ENCODE measurements at regions not wholly inside any gene's neighbourhood (a gene's known extent, or its start where the extent isn't known, plus 50 kb on each side); places are given as distances from the start of the nearest gene placed in this dataset.

- no peak for DNase-seq
These were observed 205.8 kb downstream of the SPCS3 start for GRCh38 chr4:176525576-176525975.

- DNase-seq, result no peak
These were observed 206.9 kb downstream of the SPCS3 start for GRCh38 chr4:176526704-176527103.

GRCh38 chr4:176529574-176529973 is 209.8 kb downstream of the SPCS3 start:
- no peak for DNase-seq

- no peak for DNase-seq
These were observed 213.4 kb downstream of the SPCS3 start for GRCh38 chr4:176533159-176533558.

- no peak for DNase-seq
These were observed 214.8 kb downstream of the SPCS3 start for GRCh38 chr4:176534566-176534965.

- no peak for DNase-seq
These were observed 218.6 kb downstream of the SPCS3 start for GRCh38 chr4:176538217-176538925.

- no peak for DNase-seq
These were observed 219.5 kb downstream of the SPCS3 start for GRCh38 chr4:176539091-176539784.

GRCh38 chr4:176539785-176540175 is 220.0 kb downstream of the SPCS3 start:
- DNase-seq, result no peak

- no peak for DNase-seq
These were observed 221.0 kb downstream of the SPCS3 start for GRCh38 chr4:176540814-176541213.

- no peak for DNase-seq
These were observed 226.1 kb downstream of the SPCS3 start for GRCh38 chr4:176545872-176546271.

GRCh38 chr4:176546975-176547374 is 227.2 kb downstream of the SPCS3 start:
- DNase-seq, result no peak

- no peak for DNase-seq
These were observed 228.8 kb downstream of the SPCS3 start for GRCh38 chr4:176548571-176548970.

GRCh38 chr4:176549161-176549865 is 229.5 kb downstream of the SPCS3 start:
- no peak for DNase-seq

- DNase-seq, result no peak
These were observed 234.1 kb downstream of the VEGFC start for GRCh38 chr4:176558661-176559060.

GRCh38 chr4:176561368-176561767 is 231.4 kb downstream of the VEGFC start:
- no peak for DNase-seq

GRCh38 chr4:176563591-176563990 is 229.1 kb downstream of the VEGFC start:
- DNase-seq, result no peak

- no peak for DNase-seq
These were observed 227.7 kb downstream of the VEGFC start for GRCh38 chr4:176565049-176565448.

- DNase-seq, result no peak
These were observed 226.0 kb downstream of the VEGFC start for GRCh38 chr4:176566769-176567168.

GRCh38 chr4:176568238-176568637 is 224.5 kb downstream of the VEGFC start:
- no peak for DNase-seq

GRCh38 chr4:176569301-176569700 is 223.4 kb downstream of the VEGFC start:
- no peak for DNase-seq

GRCh38 chr4:176571206-176571605 is 221.5 kb downstream of the VEGFC start:
- DNase-seq, result no peak

GRCh38 chr4:176575141-176575730 is 217.5 kb downstream of the VEGFC start:
- no peak for DNase-seq

- DNase-seq, result peak; percentile 7
These were observed 213.5 kb downstream of the VEGFC start for GRCh38 chr4:176579226-176579625.

GRCh38 chr4:176583278-176583677 is 209.4 kb downstream of the VEGFC start:
- no peak for DNase-seq

Measured in NCI-H1417 treated with DMSO at 0.1 percent for 48 hours (cell line).